ENCODE measurements at regions not wholly inside any gene's neighbourhood (a gene's known extent, or its start where the extent isn't known, plus 50 kb on each side); places are given as distances from the start of the nearest gene placed in this dataset.

DNA sequence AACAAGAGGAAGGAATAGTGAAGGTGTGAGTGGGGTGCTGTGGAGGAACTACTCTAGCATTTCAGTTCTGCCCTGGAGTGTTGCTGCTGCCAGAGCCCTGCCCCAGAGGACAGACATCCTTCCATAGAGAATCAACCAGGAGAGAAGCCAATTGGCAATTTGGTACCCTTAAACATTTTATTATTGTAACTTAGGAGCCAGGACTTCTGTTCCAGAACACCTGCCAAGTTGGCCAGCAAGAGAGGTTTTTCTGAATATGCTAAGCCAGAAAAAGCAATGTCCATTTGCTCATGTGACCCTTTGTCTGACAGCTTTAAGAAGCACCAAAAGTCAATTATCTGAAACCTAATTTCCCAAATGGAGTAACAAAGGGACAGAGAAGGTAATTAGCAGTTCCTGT, 264.9 kb downstream of the MEX3B start:
- Histone ChIP-seq H3K9ac (ENCODE audit: extremely low read depth, insufficient read length, low read length) (no peak overlapping the region), H3K18ac (ENCODE audit: insufficient read length, low read depth, low read length) (no peak overlapping the region), H3T11ph (ENCODE audit: low read length) (no peak overlapping the region), H2BK15ac (ENCODE audit: low read depth, low read length) (no peak overlapping the region), H3K4me2 (ENCODE audit: insufficient read depth, insufficient read length, low read length) (no peak overlapping the region), H3K4me1 (ENCODE audit: insufficient read depth, low read length) (0 out of 2 replicates have a peak, but pooled peaks cover 3% of the 10 kb centered on the region), H4K8ac (replicated peaks; ENCODE audit: insufficient read length, low read depth, low read length) (no peak overlapping the region), H4K5ac (ENCODE audit: insufficient read length, low read depth, low read length) (no peak overlapping the region), H2AK5ac (ENCODE audit: insufficient read length, low read length) (no peak overlapping the region), H3K56ac (ENCODE audit: insufficient read length, low read depth, low read length) (no peak overlapping the region), H4K91ac (ENCODE audit: insufficient read length, low read depth, low read length) (no peak overlapping the region), H2BK20ac (ENCODE audit: low read depth, low read length, poor library complexity, severe bottlenecking) (no peak overlapping the region), H3K79me2 (ENCODE audit: insufficient read depth, low read length) (no peaks in the 10 kb centered on the region), H3K23me2 (ENCODE audit: insufficient read length, low read depth, low read length, poor library complexity, severe bottlenecking) (no peaks in the 10 kb centered on the region), H2BK120ac (ENCODE audit: low read depth, low read length, poor library complexity, severe bottlenecking) (no peak overlapping the region), H3K27me3 (ENCODE audit: insufficient read depth, low read length) (no peaks in the 10 kb centered on the region), H3K4ac (ENCODE audit: low read depth, low read length) (no peak overlapping the region), H3K79me1 (ENCODE audit: insufficient read depth, low read depth, low read length, poor library complexity, severe bottlenecking) (no peaks in the 10 kb centered on the region), H3K9me3 (ENCODE audit: control insufficient read depth, low read depth, low read length) (no peaks in the 10 kb centered on the region), H4K20me1 (ENCODE audit: control insufficient read depth, insufficient read depth, insufficient read length) (no peaks in the 10 kb centered on the region), H3K23ac (ENCODE audit: insufficient read length, low read depth, low read length) (no peak overlapping the region), H2BK5ac (ENCODE audit: insufficient read length, low read length) (no peak overlapping the region), H2AFZ (ENCODE audit: low read length) (no peak overlapping the region), H2BK12ac (ENCODE audit: insufficient read length, low read depth, low read length) (no peak overlapping the region), H3K14ac (ENCODE audit: insufficient read depth, low read length) (no peak overlapping the region), H3K27ac (ENCODE audit: insufficient read length, low read depth, low read length) (no peak overlapping the region)
- no peak overlapping the region for H3K4me3 Mint-ChIP-seq
- no peak overlapping the region for H3K27ac Mint-ChIP-seq
- TF ChIP-seq, protein P1, sequence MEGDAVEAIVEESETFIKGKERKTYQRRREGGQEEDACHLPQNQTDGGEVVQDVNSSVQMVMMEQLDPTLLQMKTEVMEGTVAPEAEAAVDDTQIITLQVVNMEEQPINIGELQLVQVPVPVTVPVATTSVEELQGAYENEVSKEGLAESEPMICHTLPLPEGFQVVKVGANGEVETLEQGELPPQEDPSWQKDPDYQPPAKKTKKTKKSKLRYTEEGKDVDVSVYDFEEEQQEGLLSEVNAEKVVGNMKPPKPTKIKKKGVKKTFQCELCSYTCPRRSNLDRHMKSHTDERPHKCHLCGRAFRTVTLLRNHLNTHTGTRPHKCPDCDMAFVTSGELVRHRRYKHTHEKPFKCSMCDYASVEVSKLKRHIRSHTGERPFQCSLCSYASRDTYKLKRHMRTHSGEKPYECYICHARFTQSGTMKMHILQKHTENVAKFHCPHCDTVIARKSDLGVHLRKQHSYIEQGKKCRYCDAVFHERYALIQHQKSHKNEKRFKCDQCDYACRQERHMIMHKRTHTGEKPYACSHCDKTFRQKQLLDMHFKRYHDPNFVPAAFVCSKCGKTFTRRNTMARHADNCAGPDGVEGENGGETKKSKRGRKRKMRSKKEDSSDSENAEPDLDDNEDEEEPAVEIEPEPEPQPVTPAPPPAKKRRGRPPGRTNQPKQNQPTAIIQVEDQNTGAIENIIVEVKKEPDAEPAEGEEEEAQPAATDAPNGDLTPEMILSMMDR (conservative IDR thresholded peaks at IDR 0.05), result no peak
- DNase-seq, result no peak
- H3K9me3 Mint-ChIP-seq, result peaks cover 0 to 1% of the 10 kb centered on the region in 2 experiments; a peak in 2 of 5 replicates
- peaks cover 7 to 8% of the 10 kb centered on the region in 2 experiments; a peak in 3 of 4 replicates for H3K4me1 Mint-ChIP-seq
- no peaks in the 10 kb centered on the region for H3K27me3 Mint-ChIP-seq (ENCODE audit: low read depth)
- peaks cover 8 to 16% (median 16%) of the 10 kb centered on the region in 3 experiments for H3K36me3 Mint-ChIP-seq (ENCODE audit: insufficient read depth in 1 of 3, low read depth in 3 of 3)

All from H9 (cell line).